ENCODE measurements at regions not wholly inside any gene's neighbourhood (a gene's known extent, or its start where the extent isn't known, plus 50 kb on each side); places are given as distances from the start of the nearest gene placed in this dataset.

- TF ChIP-seq CTCF (IDR thresholded peaks at IDR 0.05; ENCODE audit: low read depth, low read length, poor library complexity, severe bottlenecking) = no peak
- TF ChIP-seq EZH2phosphoT487 (IDR thresholded peaks at IDR 0.05; ENCODE audit: borderline replicate concordance, low read length) = no peak
These were observed 454.1 kb upstream of the IL12A start for GRCh38 chr3:159534496-159534895.

Measured in DOHH2 (cell line).